ENCODE measurements at regions not wholly inside any gene's neighbourhood (a gene's known extent, or its start where the extent isn't known, plus 50 kb on each side); places are given as distances from the start of the nearest gene placed in this dataset.

DNA sequence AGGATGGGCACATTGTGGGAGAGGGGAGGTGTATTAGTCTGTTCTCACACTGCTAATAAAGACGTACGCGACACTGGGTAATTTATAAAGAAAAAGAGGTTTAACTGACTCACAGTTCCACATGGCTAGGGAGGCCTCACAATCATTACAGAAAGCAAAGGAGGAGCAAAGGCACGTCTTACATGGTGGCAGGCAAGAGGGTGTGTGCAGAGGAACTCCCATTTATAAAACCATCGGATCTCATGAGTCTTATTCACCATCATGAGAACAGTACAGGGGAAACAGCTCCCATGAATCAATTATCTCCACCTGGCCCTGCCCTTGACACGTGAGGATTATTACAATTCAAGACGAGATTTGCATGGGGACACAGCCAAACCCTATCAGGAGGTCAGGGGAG is 266.7 kb downstream of the HAUS1 start:
- TF ChIP-seq, protein P1, sequence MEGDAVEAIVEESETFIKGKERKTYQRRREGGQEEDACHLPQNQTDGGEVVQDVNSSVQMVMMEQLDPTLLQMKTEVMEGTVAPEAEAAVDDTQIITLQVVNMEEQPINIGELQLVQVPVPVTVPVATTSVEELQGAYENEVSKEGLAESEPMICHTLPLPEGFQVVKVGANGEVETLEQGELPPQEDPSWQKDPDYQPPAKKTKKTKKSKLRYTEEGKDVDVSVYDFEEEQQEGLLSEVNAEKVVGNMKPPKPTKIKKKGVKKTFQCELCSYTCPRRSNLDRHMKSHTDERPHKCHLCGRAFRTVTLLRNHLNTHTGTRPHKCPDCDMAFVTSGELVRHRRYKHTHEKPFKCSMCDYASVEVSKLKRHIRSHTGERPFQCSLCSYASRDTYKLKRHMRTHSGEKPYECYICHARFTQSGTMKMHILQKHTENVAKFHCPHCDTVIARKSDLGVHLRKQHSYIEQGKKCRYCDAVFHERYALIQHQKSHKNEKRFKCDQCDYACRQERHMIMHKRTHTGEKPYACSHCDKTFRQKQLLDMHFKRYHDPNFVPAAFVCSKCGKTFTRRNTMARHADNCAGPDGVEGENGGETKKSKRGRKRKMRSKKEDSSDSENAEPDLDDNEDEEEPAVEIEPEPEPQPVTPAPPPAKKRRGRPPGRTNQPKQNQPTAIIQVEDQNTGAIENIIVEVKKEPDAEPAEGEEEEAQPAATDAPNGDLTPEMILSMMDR (IDR thresholded peaks at IDR 0.05): no peak
- Mint-ChIP-seq H3K27me3 (ENCODE audit: insufficient read depth) (peaks cover 15% of the 10 kb centered on the region), H3K36me3 (ENCODE audit: low read depth) (no peaks in the 10 kb centered on the region), H3K27ac (no peak overlapping the region), H3K4me3 (no peak overlapping the region), H3K9me3 (peaks cover 8% of the 10 kb centered on the region; the same call in 1 of the 2 replicates), H3K4me1 (ENCODE audit: low read depth) (no peaks in the 10 kb centered on the region)
- DNase-seq: no peak

DNA sequence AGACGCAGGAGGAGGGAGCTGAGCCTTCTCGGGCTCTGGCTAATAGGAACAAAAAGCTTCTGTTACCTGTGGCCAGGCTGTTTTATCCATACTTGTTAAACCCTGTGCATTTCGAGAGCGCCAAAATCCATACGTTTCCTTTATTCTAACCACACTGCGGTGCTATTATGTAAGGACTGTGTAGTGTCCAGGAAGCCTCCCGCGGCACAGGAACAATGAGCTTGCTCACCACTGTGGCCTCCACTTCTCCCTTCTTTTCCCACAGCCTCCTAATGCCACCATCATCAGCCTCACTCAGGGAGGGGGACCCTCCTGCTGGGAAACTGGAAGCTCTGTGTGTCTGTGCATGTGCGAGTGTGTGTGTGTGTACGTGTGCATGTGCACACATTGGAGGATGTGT is 268.5 kb downstream of the HAUS1 start:
- Mint-ChIP-seq H3K4me3 (no peak overlapping the region), H3K9me3 (peaks cover 8% of the 10 kb centered on the region; the same call in 1 of the 2 replicates), H3K27ac (no peak overlapping the region), H3K36me3 (ENCODE audit: low read depth) (no peaks in the 10 kb centered on the region), H3K4me1 (ENCODE audit: low read depth) (no peaks in the 10 kb centered on the region), H3K27me3 (ENCODE audit: insufficient read depth) (peaks cover 15% of the 10 kb centered on the region)
- DNase-seq: no peak
- TF ChIP-seq, protein P1 (IDR thresholded peaks at IDR 0.05): no peak

DNA sequence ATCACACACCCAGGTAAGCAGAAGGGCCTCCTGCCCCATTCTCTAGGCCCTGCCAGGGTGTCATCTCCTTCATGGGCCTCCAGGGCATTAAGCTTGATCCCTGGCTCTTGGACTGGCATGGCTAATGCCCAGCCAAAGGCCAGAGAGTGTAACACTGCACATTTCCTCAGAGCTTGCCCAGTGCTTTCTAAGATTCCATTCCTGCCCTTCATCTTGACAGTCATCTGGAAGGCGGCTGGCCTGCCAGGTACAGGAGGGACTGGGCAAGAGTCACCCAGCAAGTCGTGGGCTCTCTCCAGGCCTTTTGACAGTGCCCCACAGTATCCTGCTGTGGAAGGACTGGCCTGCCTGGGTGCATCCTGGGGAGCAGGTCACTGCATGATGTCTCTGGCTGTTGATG is 268.9 kb downstream of the HAUS1 start:
- Mint-ChIP-seq H3K27me3 (ENCODE audit: insufficient read depth) (peaks cover 15% of the 10 kb centered on the region), H3K4me1 (ENCODE audit: low read depth) (no peaks in the 10 kb centered on the region), H3K27ac (no peak overlapping the region), H3K36me3 (ENCODE audit: low read depth) (no peaks in the 10 kb centered on the region), H3K9me3 (peaks cover 8% of the 10 kb centered on the region; the same call in 1 of the 2 replicates), H3K4me3 (no peak overlapping the region)
- no peak for DNase-seq
- TF ChIP-seq, protein P1 (IDR thresholded peaks at IDR 0.05): no peak

DNA sequence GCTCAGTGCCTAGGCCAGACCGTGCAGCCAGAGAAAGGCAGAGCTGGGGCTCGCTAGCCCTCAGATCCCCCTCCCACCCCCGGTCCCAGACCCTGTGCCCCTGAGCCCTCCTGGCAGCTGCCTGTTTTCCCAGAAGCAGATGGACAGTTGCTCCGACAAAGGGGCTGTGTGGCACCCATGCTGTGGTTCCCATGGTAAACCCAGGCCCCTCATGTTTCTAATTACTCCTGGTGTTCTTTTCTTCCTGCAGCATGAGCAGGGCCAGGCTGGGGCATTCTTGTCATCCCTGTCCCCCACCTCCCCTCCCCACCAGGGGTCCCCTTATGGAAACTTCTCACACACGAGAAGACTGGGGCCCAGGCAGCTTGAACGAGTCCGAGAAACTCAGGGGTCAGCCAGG is 269.6 kb downstream of the HAUS1 start:
- DNase-seq: no peak
- Mint-ChIP-seq H3K9me3 (peaks cover 8% of the 10 kb centered on the region; the same call in 1 of the 2 replicates), H3K4me1 (ENCODE audit: low read depth) (no peaks in the 10 kb centered on the region), H3K27me3 (ENCODE audit: insufficient read depth) (peaks cover 15% of the 10 kb centered on the region), H3K36me3 (ENCODE audit: low read depth) (no peaks in the 10 kb centered on the region), H3K4me3 (no peak overlapping the region), H3K27ac (no peak overlapping the region)
- TF ChIP-seq, protein P1 (IDR thresholded peaks at IDR 0.05): no peak

DNA sequence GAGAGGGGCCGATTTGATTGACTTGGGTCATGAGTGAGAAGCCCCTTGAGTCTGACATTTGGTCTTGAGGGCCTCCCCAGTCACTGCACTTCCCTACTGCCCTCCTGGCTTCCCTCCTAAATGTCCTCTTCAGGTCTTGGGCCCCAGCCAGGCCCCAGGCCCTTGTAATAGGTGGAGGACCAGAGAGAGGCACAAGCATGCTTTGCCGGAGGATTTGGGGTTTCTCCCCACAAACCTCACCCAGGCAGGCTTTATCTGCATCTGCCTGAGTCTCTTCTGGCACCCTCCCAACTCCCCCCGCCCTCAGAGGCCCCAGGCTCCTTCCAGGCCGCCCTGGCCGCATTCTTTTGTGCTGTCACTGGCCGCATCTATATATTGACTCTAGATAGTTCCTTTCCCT is 270.7 kb downstream of the HAUS1 start:
- Mint-ChIP-seq H3K36me3 (ENCODE audit: low read depth) (no peaks in the 10 kb centered on the region), H3K4me1 (ENCODE audit: low read depth) (no peaks in the 10 kb centered on the region), H3K9me3 (peaks cover 8% of the 10 kb centered on the region; the same call in 1 of the 2 replicates), H3K4me3 (no peak overlapping the region), H3K27ac (no peak overlapping the region), H3K27me3 (ENCODE audit: insufficient read depth) (peaks cover 8% of the 10 kb centered on the region)
- DNase-seq: no peak
- TF ChIP-seq, protein P1 (IDR thresholded peaks at IDR 0.05): no peak

DNA sequence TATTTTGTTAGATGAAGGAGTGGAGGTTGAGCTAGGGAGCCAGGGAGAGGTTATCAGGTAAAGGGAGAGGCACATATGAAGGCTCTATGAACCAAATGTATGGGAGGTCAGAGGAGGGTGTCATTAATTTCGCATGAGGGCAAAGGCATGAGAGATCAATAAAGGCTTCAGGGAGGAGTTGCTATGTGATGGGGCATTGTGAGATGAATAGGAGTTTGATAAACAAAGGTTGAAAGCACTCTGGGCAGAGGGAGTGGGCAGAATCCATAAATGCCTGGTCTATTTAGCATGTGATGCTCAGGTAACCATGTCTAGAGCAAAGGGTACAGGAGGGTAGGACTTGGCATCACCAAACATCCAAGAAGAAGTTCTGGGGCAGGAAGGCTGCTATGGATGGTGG is 273.4 kb downstream of the HAUS1 start:
- Mint-ChIP-seq H3K9me3 (no peaks in the 10 kb centered on the region), H3K27ac (no peak overlapping the region), H3K36me3 (ENCODE audit: low read depth) (no peaks in the 10 kb centered on the region), H3K4me1 (ENCODE audit: low read depth) (no peaks in the 10 kb centered on the region), H3K4me3 (no peak overlapping the region), H3K27me3 (ENCODE audit: insufficient read depth) (peaks cover 18% of the 10 kb centered on the region)
- DNase-seq: no peak
- TF ChIP-seq, protein P1 (IDR thresholded peaks at IDR 0.05): no peak
